PC-9 (cell line): ENCODE measurements at regions not wholly inside any gene's neighbourhood (a gene's known extent, or its start where the extent isn't known, plus 50 kb on each side); places are given as distances from the start of the nearest gene placed in this dataset.

Experiments
- BruUV-seq: library from RNA; stranded (reverse); fragments of 400-500 nt; replicated peaks from 2 replicates; lab custom pipeline; 2021; lab: Mats Ljungman, UMichigan
- CTCF ChIA-PET: fragments of 300-600 bp; sonication (Branson Sonifier 250); formaldehyde crosslinking; loops from one replicate; lab custom pipeline; 2022; ENCODE audit warnings: antibody characterized with exemption; lab: Charles Lee
- POLR2A ChIA-PET: fragments of 300-600 bp; sonication (Branson Sonifier 250); formaldehyde crosslinking; loops from one replicate; lab custom pipeline; 2022; ENCODE audit warnings: antibody characterized with exemption; ENCODE audit not compliant: unreplicated experiment; lab: Charles Lee
- DNase-seq, 2 experiments: peaks; one replicate each; pipeline versions ENCODE4 v3.0.0 to v3.0.0-alpha.2; 2015 to 2022; ENCODE audit warnings: mixed read lengths in 1 of 2
- H2AFZ ChIP-seq: fragments of 200-600 bp; sonication (generic); 2 replicates; pipeline ENCODE4 v1.8.1; 2017; ENCODE audit warnings: antibody characterized with exemption
- H3F3A ChIP-seq: fragments of 200-600 bp; sonication (generic); 2 replicates; pipeline ENCODE4 v1.8.1; 2017; ENCODE audit warnings: antibody characterized with exemption, mild to moderate bottlenecking, low read depth; ENCODE audit not compliant: insufficient read depth
- H3K27ac ChIP-seq: fragments of 200-600 bp; sonication (generic); 2 replicates; pipeline ENCODE4 v1.6.1; 2016; ENCODE audit warnings: mixed run types
- H3K27me3 ChIP-seq: fragments of 200-600 bp; sonication (generic); 2 replicates; pipeline ENCODE4 v1.6.1; 2016; ENCODE audit warnings: low read depth, mixed run types; ENCODE audit not compliant: insufficient read depth
- H3K36me3 ChIP-seq: fragments of 200-600 bp; sonication (generic); 2 replicates; pipeline ENCODE4 v1.6.1; 2016; ENCODE audit warnings: low read depth, mixed run types
- H3K4me1 ChIP-seq: fragments of 200-600 bp; sonication (generic); replicated peaks from 2 replicates; pipeline ENCODE4 v1.6.1; 2016; ENCODE audit warnings: mixed run types; ENCODE audit not compliant: insufficient read depth
- H3K4me2 ChIP-seq: fragments of 200-600 bp; sonication (generic); 2 replicates; pipeline ENCODE4 v1.6.1; 2017; ENCODE audit warnings: mixed run types
- H3K4me3 ChIP-seq: fragments of 200-600 bp; sonication (generic); 2 replicates; pipeline ENCODE4 v1.6.1; 2016; ENCODE audit warnings: mixed run types
- H3K79me2 ChIP-seq: fragments of 200-600 bp; sonication (generic); 2 replicates; pipeline ENCODE4 v1.6.1; 2017; ENCODE audit warnings: low read depth, mixed run types
- H3K9me2 ChIP-seq: fragments of 200-600 bp; sonication (generic); 2 replicates; pipeline ENCODE4 v1.8.1; 2017; ENCODE audit warnings: mild to moderate bottlenecking; ENCODE audit not compliant: insufficient read depth
- H3K9me3 ChIP-seq: fragments of 200-600 bp; sonication (generic); 2 replicates; pipeline ENCODE4 v1.8.1; 2016; ENCODE audit warnings: low read depth; ENCODE audit not compliant: insufficient read depth
- H4K20me1 ChIP-seq: fragments of 200-600 bp; sonication (generic); 2 replicates; pipeline ENCODE4 v1.8.1; 2017; ENCODE audit not compliant: insufficient read depth
- CTCF ChIP-seq: fragments of 200-600 bp; sonication (generic); conservative IDR thresholded peaks from 2 replicates; pipeline ENCODE4 v1.6.1; 2017; ENCODE audit warnings: mixed run types, antibody characterized with exemption, mild to moderate bottlenecking, moderate library complexity
- EZH2 ChIP-seq: fragments of 200-600 bp; sonication (generic); IDR thresholded peaks from 2 replicates; pipeline ENCODE4 v1.8.0; 2017; ENCODE audit warnings: antibody characterized with exemption, low read depth
- intact Hi-C: fragments of 100-400 bp; cut with micrococcal nuclease; formaldehyde crosslinking; loops from one replicate; pipeline ENCODE4 v1.10.0; 2022; ENCODE audit not compliant: unreplicated experiment

DNA sequence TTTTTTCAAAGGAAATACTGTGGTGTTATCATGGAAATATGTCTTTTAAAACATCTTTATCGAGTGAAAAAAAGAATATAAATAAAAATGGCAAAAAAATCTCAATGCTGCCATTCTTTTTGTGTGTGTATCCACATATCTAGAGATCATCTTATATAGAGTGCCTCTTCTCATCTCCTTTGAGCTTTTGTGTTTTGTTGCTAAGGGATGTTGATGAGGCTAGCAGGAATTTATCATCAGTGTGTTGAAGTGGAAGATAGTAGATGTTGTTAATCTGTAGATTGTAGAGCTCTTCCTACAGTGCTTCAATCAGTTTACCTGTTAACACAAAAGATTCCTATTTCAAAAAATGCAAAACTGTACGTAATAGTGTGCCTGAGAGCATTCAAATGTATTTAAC, 1738.0 kb upstream of the SEL1L start:
- Histone ChIP-seq H3K4me2 (no peak overlapping the region), H3K27ac (no peak overlapping the region), H3K9me2 (no peaks in the 10 kb centered on the region), H3F3A (no peaks in the 10 kb centered on the region), H3K4me1 (no peaks in the 10 kb centered on the region), H4K20me1 (no peaks in the 10 kb centered on the region), H2AFZ (no peak overlapping the region), H3K4me3 (no peak overlapping the region), H3K27me3 (no peaks in the 10 kb centered on the region), H3K36me3 (no peaks in the 10 kb centered on the region), H3K9me3 (no peaks in the 10 kb centered on the region), H3K79me2 (no peaks in the 10 kb centered on the region)
- intact Hi-C loops, result no loop called here
- POLR2A ChIA-PET, result no interaction called here
- no peak for DNase-seq
- TF ChIP-seq EZH2 (no peak), CTCF (no peak)
- CTCF ChIA-PET, result no interaction called here
- no TSS peak for BruUV-seq

- Histone ChIP-seq H3K79me2 (no peaks in the 10 kb centered on the region), H4K20me1 (no peaks in the 10 kb centered on the region), H3K36me3 (no peaks in the 10 kb centered on the region), H3K9me2 (no peaks in the 10 kb centered on the region), H3F3A (no peaks in the 10 kb centered on the region), H3K9me3 (no peaks in the 10 kb centered on the region), H3K4me3 (no peak overlapping the region), H2AFZ (no peak overlapping the region), H3K4me1 (no peaks in the 10 kb centered on the region), H3K4me2 (no peak overlapping the region), H3K27me3 (no peaks in the 10 kb centered on the region), H3K27ac (no peak overlapping the region)
- TF ChIP-seq CTCF (no peak), EZH2 (no peak)
- no peak for DNase-seq
- intact Hi-C loops, result no loop called here
- ChIA-PET CTCF (no interaction called here), POLR2A (no interaction called here)
- BruUV-seq, result no TSS peak
Measured at GRCh38 chr14:83280719-83281118, 1747.1 kb upstream of the SEL1L start.

GRCh38 chr14:83282706-83283105, 1749.1 kb upstream of the SEL1L start:
- no TSS peak for BruUV-seq
- H3F3A ChIP-seq, result no peaks in the 10 kb centered on the region
- POLR2A ChIA-PET, result no interaction called here
- H3K4me1 ChIP-seq, result no peaks in the 10 kb centered on the region
- no peak for TF ChIP-seq CTCF
- no peak for TF ChIP-seq EZH2
- H3K27me3 ChIP-seq, result no peaks in the 10 kb centered on the region
- no peaks in the 10 kb centered on the region for H3K9me2 ChIP-seq
- H3K27ac ChIP-seq, result no peak overlapping the region
- no peaks in the 10 kb centered on the region for H3K79me2 ChIP-seq
- no peak for DNase-seq
- H4K20me1 ChIP-seq, result no peaks in the 10 kb centered on the region
- no peaks in the 10 kb centered on the region for H3K36me3 ChIP-seq
- CTCF ChIA-PET, result no interaction called here
- H2AFZ ChIP-seq, result no peak overlapping the region
- H3K9me3 ChIP-seq, result no peaks in the 10 kb centered on the region
- H3K4me3 ChIP-seq, result no peak overlapping the region
- no peak overlapping the region for H3K4me2 ChIP-seq
- intact Hi-C loops, result no loop called here
